Testis (tissue), 2 donors: ENCODE measurements at regions not wholly inside any gene's neighbourhood (a gene's known extent, or its start where the extent isn't known, plus 50 kb on each side); places are given as distances from the start of the nearest gene placed in this dataset.

ENCODE experiments used
- DNase-seq: peaks from one replicate; pipeline ENCODE4 v3.0.0-alpha.2; 2019
- H3K27ac ChIP-seq, 2 donors: fragments of 200-600 bp; sonication (generic); one replicate each; pipeline ENCODE4 v1.5.1; 2019
- H3K27me3 ChIP-seq: fragments of 200-600 bp; sonication (generic); one replicate; pipeline ENCODE4 v1.5.1; 2019
- H3K36me3 ChIP-seq: fragments of 200-600 bp; sonication (generic); one replicate; pipeline ENCODE4 v1.5.1; 2017; ENCODE audit warnings: low read depth; ENCODE audit errors: missing control alignments
- H3K4me1 ChIP-seq: fragments of 200-600 bp; sonication (generic); one replicate; pipeline ENCODE4 v1.5.1; 2019
- H3K4me3 ChIP-seq, 2 donors: fragments of 200-600 bp; sonication (generic); one replicate each; pipeline ENCODE4 v1.5.1; 2017 to 2019
- H3K9me3 ChIP-seq: fragments of 200-600 bp; sonication (generic); one replicate; pipeline ENCODE4 v1.5.1; 2017
- CTCF ChIP-seq, 3 experiments: fragments of 450-650 bp in 2 of 3; fragments of 200-600 bp in 1 of 3; sonication (generic) in 1 of 3; IDR thresholded peaks; one replicate each; pipeline ENCODE4 v1.5.1; 2016 to 2019; ENCODE audit warnings: antibody characterized with exemption in 3 of 3, mild to moderate bottlenecking in 2 of 3, moderate library complexity in 1 of 3
- POLR2A ChIP-seq: fragments of 450-650 bp; IDR thresholded peaks from one replicate; pipeline ENCODE4 v1.6.1; 2017; ENCODE audit warnings: antibody characterized with exemption, mild to moderate bottlenecking, moderate library complexity
- WGBS, 2 donors: methylation state at CpG; one replicate each; pipeline ENCODE4 v1.1.5; 2018; 5-methylcytosine and 5-hydroxymethylcytosine counted together
- intact Hi-C: fragments of 100-400 bp; cut with DNase I; formaldehyde crosslinking; loops from one replicate; pipeline ENCODE4 v1.15.1; 2023; ENCODE audit warnings: low total_unique reads

GRCh38 chr16:51009359-51009758, 141.7 kb downstream of the SALL1 start:
- WGBS, 2 donors: 93% methylated on average over 3 of the region's 3 CpGs
- intact Hi-C loops: no loop called here
- TF ChIP-seq CTCF (IDR thresholded peaks at IDR 0.05) (no peak), POLR2A (no peak)

GRCh38 chr16:51008607-51009006, 142.5 kb downstream of the SALL1 start:
- H3K36me3 ChIP-seq: no peaks in the 10 kb centered on the region
- H3K4me1 ChIP-seq: no peaks in the 10 kb centered on the region
- H3K27ac ChIP-seq: no peak overlapping the region
- no peaks in the 10 kb centered on the region for H3K27me3 ChIP-seq
- H3K4me3 ChIP-seq: no peak overlapping the region
- TF ChIP-seq POLR2A: no peak
- no peak for TF ChIP-seq CTCF (IDR thresholded peaks at IDR 0.05)
- WGBS, 2 donors: 82 to 86% methylated on average over 6 of the region's 6 CpGs
- H3K9me3 ChIP-seq: no peaks in the 10 kb centered on the region
- no peak for DNase-seq
- intact Hi-C loops: no loop called here

More at GRCh38 chr16:51009359-51009758, 141.7 kb downstream of the SALL1 start:
- no peak for DNase-seq
- H3K27me3 ChIP-seq: no peaks in the 10 kb centered on the region
- H3K4me3 ChIP-seq: no peak overlapping the region
- H3K9me3 ChIP-seq: no peaks in the 10 kb centered on the region
- H3K36me3 ChIP-seq: no peaks in the 10 kb centered on the region
- no peaks in the 10 kb centered on the region for H3K4me1 ChIP-seq
- no peak overlapping the region for H3K27ac ChIP-seq

- H3K4me1 ChIP-seq: no peaks in the 10 kb centered on the region
- intact Hi-C loops: no loop called here
- no peaks in the 10 kb centered on the region for H3K27me3 ChIP-seq
- H3K36me3 ChIP-seq: no peaks in the 10 kb centered on the region
- no peak for TF ChIP-seq CTCF (IDR thresholded peaks at IDR 0.05)
- TF ChIP-seq POLR2A: no peak
- no peak for DNase-seq
- H3K27ac ChIP-seq: no peak overlapping the region
- WGBS, 2 donors: 79 to 80% methylated on average over 1 of the region's 1 CpG
- no peaks in the 10 kb centered on the region for H3K9me3 ChIP-seq
- H3K4me3 ChIP-seq: no peak overlapping the region
Observed at GRCh38 chr16:51008037-51008436, 143.0 kb downstream of the SALL1 start.

- WGBS, 2 donors: 72% methylated on average over 4 to 5 of the region's 5 CpGs
- Histone ChIP-seq H3K27ac (no peak overlapping the region), H3K4me1 (no peaks in the 10 kb centered on the region), H3K36me3 (no peaks in the 10 kb centered on the region), H3K4me3 (no peak overlapping the region), H3K9me3 (no peaks in the 10 kb centered on the region), H3K27me3 (no peaks in the 10 kb centered on the region)
- TF ChIP-seq CTCF (IDR thresholded peaks at IDR 0.05) (no peak), POLR2A (no peak)
- intact Hi-C loops: no loop called here
- no peak for DNase-seq
Observed at GRCh38 chr16:51003850-51004566, 147.1 kb downstream of the SALL1 start.

GRCh38 chr16:51002881-51003490, 148.1 kb downstream of the SALL1 start:
- no peak overlapping the region for H3K4me3 ChIP-seq
- intact Hi-C loops: no loop called here
- H3K9me3 ChIP-seq: no peaks in the 10 kb centered on the region
- no peaks in the 10 kb centered on the region for H3K4me1 ChIP-seq
- 70 to 77% methylated on average over 7 of the region's 7 CpGs for WGBS, 2 donors
- DNase-seq: no peak
- TF ChIP-seq CTCF (IDR thresholded peaks at IDR 0.05) (no peak), POLR2A (no peak)
- H3K36me3 ChIP-seq: no peaks in the 10 kb centered on the region
- no peaks in the 10 kb centered on the region for H3K27me3 ChIP-seq
- no peak overlapping the region for H3K27ac ChIP-seq
